Calu3 (cell line): ENCODE measurements at regions not wholly inside any gene's neighbourhood (a gene's known extent, or its start where the extent isn't known, plus 50 kb on each side); places are given as distances from the start of the nearest gene placed in this dataset.
"Not testable (repeated sequence)": the region's sequence is repeated elsewhere in the genome, so short reads cannot be mapped to it uniquely, and the experiment has no call there.

ENCODE experiments used
- BruUV-seq: library from RNA; stranded (reverse); fragments of 400-500 nt; replicated peaks from 2 replicates; lab custom pipeline; 2021; lab: Mats Ljungman, UMichigan
- CTCF ChIA-PET: fragments of 300-600 bp; sonication (Branson Sonifier 250); formaldehyde crosslinking; loops from one replicate; lab custom pipeline; 2022; ENCODE audit warnings: antibody characterized with exemption; lab: Charles Lee
- DNase-seq: peaks from one replicate; pipeline ENCODE4 v3.0.0; 2022
- H3K27ac Mint-ChIP-seq: one replicate; pipeline ENCODE4 v1.8.0; 2022; ENCODE audit warnings: mixed read lengths; ENCODE audit not compliant: unreplicated experiment
- H3K27me3 Mint-ChIP-seq: one replicate; pipeline ENCODE4 v1.8.0; 2022; ENCODE audit warnings: mixed read lengths; ENCODE audit not compliant: unreplicated experiment
- H3K36me3 Mint-ChIP-seq: one replicate; pipeline ENCODE4 v1.8.0; 2022; ENCODE audit warnings: mild to moderate bottlenecking, moderate library complexity, mixed read lengths; ENCODE audit not compliant: insufficient read depth, unreplicated experiment
- H3K4me1 Mint-ChIP-seq: one replicate; pipeline ENCODE4 v1.8.0; 2022; ENCODE audit warnings: mild to moderate bottlenecking, low read depth, mixed read lengths; ENCODE audit not compliant: unreplicated experiment
- H3K4me3 Mint-ChIP-seq: one replicate; pipeline ENCODE4 v1.8.0; 2022; ENCODE audit warnings: mild to moderate bottlenecking, low read depth, moderate library complexity, mixed read lengths; ENCODE audit not compliant: unreplicated experiment
- H3K9me3 Mint-ChIP-seq: one replicate; pipeline ENCODE4 v1.8.0; 2022; ENCODE audit warnings: low read depth, mixed read lengths; ENCODE audit not compliant: unreplicated experiment
- CTCF ChIP-seq: fragments of 200-600 bp; IDR thresholded peaks from one replicate; pipeline ENCODE4 v1.8.0; 2022; ENCODE audit warnings: antibody characterized with exemption; ENCODE audit not compliant: unreplicated experiment
- intact Hi-C: fragments of 100-400 bp; cut with micrococcal nuclease; formaldehyde crosslinking; loops from one replicate; pipeline ENCODE4 v1.10.0; 2022; ENCODE audit not compliant: unreplicated experiment

DNA sequence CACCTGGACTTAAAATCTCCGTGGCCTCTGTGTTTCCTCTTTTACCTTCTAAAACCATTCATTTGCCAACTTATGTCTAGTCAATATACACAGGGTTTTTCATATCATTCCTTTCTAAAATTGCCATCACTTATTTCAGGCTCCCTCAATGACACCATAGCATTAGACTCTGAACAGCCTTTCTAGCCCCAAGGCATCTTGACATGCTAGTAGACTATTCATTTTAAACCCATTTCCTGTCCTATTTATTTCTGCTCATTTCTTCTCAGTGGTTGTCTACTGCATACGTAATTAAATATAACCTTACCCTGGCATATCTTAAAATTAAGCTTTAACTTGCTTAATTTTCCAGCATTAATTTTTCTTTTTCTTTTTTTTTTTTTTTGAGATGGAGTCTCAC lies 83.2 kb downstream of the PHAX start:
- Mint-ChIP-seq H3K27me3 (no peaks in the 10 kb centered on the region), H3K36me3 (peaks cover 4% of the 10 kb centered on the region), H3K27ac (no peak overlapping the region), H3K9me3 (no peaks in the 10 kb centered on the region), H3K4me3 (no peak overlapping the region), H3K4me1 (peaks cover 8% of the 10 kb centered on the region)
- DNase-seq: no peak
- intact Hi-C loops: no loop called here
- BruUV-seq: no TSS peak
- TF ChIP-seq CTCF: no peak
- CTCF ChIA-PET: no interaction called here

GRCh38 chr5:126684656-126685442 lies 84.1 kb downstream of the PHAX start:
- H3K4me1 Mint-ChIP-seq, H3K4me3 Mint-ChIP-seq, H3K27ac Mint-ChIP-seq, H3K27me3 Mint-ChIP-seq, H3K36me3 Mint-ChIP-seq, BruUV-seq, H3K9me3 Mint-ChIP-seq, DNase-seq, intact Hi-C loops: not testable (repeated sequence)
- CTCF ChIA-PET: interaction anchor here (0.8 kb wide), 1 partner anchor 80 kb away, joined by 3 read pairs; no protein-coding TSS in a partner anchor

GRCh38 chr5:126686451-126687126 lies 85.8 kb downstream of the PHAX start:
- TF ChIP-seq CTCF: no peak
- intact Hi-C loops: no loop called here
- CTCF ChIA-PET: interaction anchor here (0.6 to 0.7 kb wide), 2 partner anchors 43 to 49 kb away, joined by 3 to 4 read pairs; no protein-coding TSS in a partner anchor
- DNase-seq: no peak
- no peak overlapping the region for H3K27ac Mint-ChIP-seq
- no TSS peak for BruUV-seq
- H3K4me1 Mint-ChIP-seq: no peaks in the 10 kb centered on the region
- H3K36me3 Mint-ChIP-seq: peaks cover 4% of the 10 kb centered on the region
- no peaks in the 10 kb centered on the region for H3K9me3 Mint-ChIP-seq
- H3K27me3 Mint-ChIP-seq: no peaks in the 10 kb centered on the region
- no peak overlapping the region for H3K4me3 Mint-ChIP-seq

- CTCF ChIA-PET: no interaction called here
- intact Hi-C loops: no loop called here
- no TSS peak for BruUV-seq
- Mint-ChIP-seq H3K27me3 (no peaks in the 10 kb centered on the region), H3K4me3 (no peak overlapping the region), H3K4me1 (peaks cover 8% of the 10 kb centered on the region), H3K27ac (no peak overlapping the region), H3K36me3 (no peaks in the 10 kb centered on the region), H3K9me3 (no peaks in the 10 kb centered on the region)
- DNase-seq: no peak
- no peak for TF ChIP-seq CTCF
Observed at GRCh38 chr5:126692971-126693370, 84.0 kb upstream of the LMNB1 start.
